ENCODE measurements at regions not wholly inside any gene's neighbourhood (a gene's known extent, or its start where the extent isn't known, plus 50 kb on each side); places are given as distances from the start of the nearest gene placed in this dataset.

- Histone ChIP-seq H3K36me3 (no peaks in the 10 kb centered on the region), H3K4me1 (no peaks in the 10 kb centered on the region), H3K9me3 (no peaks in the 10 kb centered on the region), H3K4me3 (no peak overlapping the region), H3K27ac (no peak overlapping the region), H3K27me3 (no peaks in the 10 kb centered on the region)
- TF ChIP-seq CTCF (IDR thresholded peaks at IDR 0.05): no peak
- no peak for TF ChIP-seq POLR2A (IDR thresholded peaks at IDR 0.05)
- TF ChIP-seq POLR2AphosphoS5 (IDR thresholded peaks at IDR 0.05; ENCODE audit: insufficient read depth in 1 of 2, low read depth in 1 of 2): no peak
- no peak for DNase-seq (ENCODE audit: extremely low spot score in 2 of 2)
- intact Hi-C loops (cut with DNase I): no loop called here
These were observed 1824.2 kb upstream of the TENM3 start for GRCh38 chr4:180418819-180419531.

GRCh38 chr4:180422989-180423711 lies 1820.1 kb upstream of the TENM3 start:
- TF ChIP-seq POLR2AphosphoS5 (IDR thresholded peaks at IDR 0.05; ENCODE audit: insufficient read depth in 1 of 2, low read depth in 1 of 2): no peak
- no peak for TF ChIP-seq POLR2A (IDR thresholded peaks at IDR 0.05)
- no peak for TF ChIP-seq CTCF (IDR thresholded peaks at IDR 0.05)
- no peaks in the 10 kb centered on the region for H3K27me3 ChIP-seq
- H3K27ac ChIP-seq: no peak overlapping the region
- intact Hi-C loops (cut with DNase I): no loop called here
- DNase-seq (ENCODE audit: extremely low spot score in 2 of 2): no peak
- no peaks in the 10 kb centered on the region for H3K36me3 ChIP-seq
- H3K4me3 ChIP-seq: no peak overlapping the region
- H3K4me1 ChIP-seq: no peaks in the 10 kb centered on the region
- H3K9me3 ChIP-seq: no peaks in the 10 kb centered on the region

- H3K4me1 ChIP-seq: no peaks in the 10 kb centered on the region
- no peak overlapping the region for H3K4me3 ChIP-seq
- no peak overlapping the region for H3K27ac ChIP-seq
- H3K27me3 ChIP-seq: no peaks in the 10 kb centered on the region
- no peak for TF ChIP-seq CTCF (IDR thresholded peaks at IDR 0.05)
- no peak for TF ChIP-seq POLR2AphosphoS5 (IDR thresholded peaks at IDR 0.05; ENCODE audit: insufficient read depth in 1 of 2, low read depth in 1 of 2)
- TF ChIP-seq POLR2A (IDR thresholded peaks at IDR 0.05): no peak
- H3K36me3 ChIP-seq: no peaks in the 10 kb centered on the region
- H3K9me3 ChIP-seq: no peaks in the 10 kb centered on the region
- intact Hi-C loops (cut with DNase I): no loop called here
- DNase-seq (ENCODE audit: extremely low spot score in 2 of 2): no peak
These were observed 1819.5 kb upstream of the TENM3 start for GRCh38 chr4:180423712-180424057.

- Histone ChIP-seq H3K36me3 (no peaks in the 10 kb centered on the region), H3K27ac (no peak overlapping the region), H3K4me3 (no peak overlapping the region), H3K27me3 (no peaks in the 10 kb centered on the region), H3K9me3 (no peaks in the 10 kb centered on the region), H3K4me1 (no peaks in the 10 kb centered on the region)
- no peak for DNase-seq (ENCODE audit: extremely low spot score in 2 of 2)
- TF ChIP-seq POLR2A (IDR thresholded peaks at IDR 0.05): no peak
- TF ChIP-seq POLR2AphosphoS5 (IDR thresholded peaks at IDR 0.05; ENCODE audit: insufficient read depth in 1 of 2, low read depth in 1 of 2): no peak
- no peak for TF ChIP-seq CTCF (IDR thresholded peaks at IDR 0.05)
- intact Hi-C loops (cut with DNase I): no loop called here
These were observed 1816.3 kb upstream of the TENM3 start for GRCh38 chr4:180426938-180427337.

GRCh38 chr4:180430283-180430682 lies 1812.9 kb upstream of the TENM3 start:
- no peak for TF ChIP-seq CTCF (IDR thresholded peaks at IDR 0.05)
- no peak for TF ChIP-seq POLR2AphosphoS5 (IDR thresholded peaks at IDR 0.05; ENCODE audit: insufficient read depth in 1 of 2, low read depth in 1 of 2)
- no peak for TF ChIP-seq POLR2A (IDR thresholded peaks at IDR 0.05)
- DNase-seq (ENCODE audit: extremely low spot score in 2 of 2): no peak
- Histone ChIP-seq H3K36me3 (no peaks in the 10 kb centered on the region), H3K4me1 (no peaks in the 10 kb centered on the region), H3K27me3 (no peaks in the 10 kb centered on the region), H3K27ac (no peak overlapping the region), H3K4me3 (no peak overlapping the region), H3K9me3 (no peaks in the 10 kb centered on the region)
- intact Hi-C loops (cut with DNase I): no loop called here

Measured in vagina (tissue), 2 donors.